ENCODE measurements at regions not wholly inside any gene's neighbourhood (a gene's known extent, or its start where the extent isn't known, plus 50 kb on each side); places are given as distances from the start of the nearest gene placed in this dataset.
"Not testable (repeated sequence)": the region's sequence is repeated elsewhere in the genome, so short reads cannot be mapped to it uniquely, and the experiment has no call there.

DNA sequence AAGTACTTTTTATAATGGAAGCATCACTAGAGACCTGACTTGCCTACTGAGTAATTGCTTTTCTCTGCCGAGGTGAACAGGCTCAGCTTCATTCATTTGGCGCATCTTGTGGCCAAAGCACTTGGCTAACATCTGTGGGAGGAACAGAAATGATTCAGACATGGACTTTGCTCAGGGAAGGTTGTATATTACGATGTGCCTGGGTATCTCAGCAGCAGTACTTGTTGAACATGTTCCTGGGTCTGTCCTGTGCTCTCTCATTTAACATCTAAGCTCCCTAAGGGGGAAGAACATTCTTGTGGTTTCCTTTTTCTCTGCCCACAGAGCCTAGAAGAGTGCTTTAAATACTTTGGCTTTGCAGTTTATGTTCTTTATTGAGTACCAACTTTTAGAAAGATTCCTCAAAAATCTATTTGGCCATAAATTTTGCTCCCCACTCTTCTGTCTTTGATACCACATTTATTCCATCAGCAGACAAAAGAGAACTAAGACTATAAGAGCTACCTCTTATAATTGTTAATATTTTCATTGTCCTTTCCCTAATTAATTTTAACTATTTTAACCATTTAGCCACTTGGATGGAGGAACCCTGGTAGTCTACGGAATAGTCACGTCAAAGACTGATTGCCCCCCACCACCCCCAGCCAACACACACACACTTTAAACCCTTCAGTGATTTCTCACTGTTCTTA is 101.2 kb upstream of the EGLN3 start:
- H3K4me3 ChIP-seq (ENCODE audit: low read length) = no peak overlapping the region
- no peaks in the 10 kb centered on the region for H3K4me1 ChIP-seq (ENCODE audit: control insufficient read depth, low read length)

GRCh38 chr14:34050606-34051005 is 99.7 kb upstream of the EGLN3 start:
- no peak overlapping the region for H3K4me3 ChIP-seq (ENCODE audit: low read length)
- TF ChIP-seq, protein P1, sequence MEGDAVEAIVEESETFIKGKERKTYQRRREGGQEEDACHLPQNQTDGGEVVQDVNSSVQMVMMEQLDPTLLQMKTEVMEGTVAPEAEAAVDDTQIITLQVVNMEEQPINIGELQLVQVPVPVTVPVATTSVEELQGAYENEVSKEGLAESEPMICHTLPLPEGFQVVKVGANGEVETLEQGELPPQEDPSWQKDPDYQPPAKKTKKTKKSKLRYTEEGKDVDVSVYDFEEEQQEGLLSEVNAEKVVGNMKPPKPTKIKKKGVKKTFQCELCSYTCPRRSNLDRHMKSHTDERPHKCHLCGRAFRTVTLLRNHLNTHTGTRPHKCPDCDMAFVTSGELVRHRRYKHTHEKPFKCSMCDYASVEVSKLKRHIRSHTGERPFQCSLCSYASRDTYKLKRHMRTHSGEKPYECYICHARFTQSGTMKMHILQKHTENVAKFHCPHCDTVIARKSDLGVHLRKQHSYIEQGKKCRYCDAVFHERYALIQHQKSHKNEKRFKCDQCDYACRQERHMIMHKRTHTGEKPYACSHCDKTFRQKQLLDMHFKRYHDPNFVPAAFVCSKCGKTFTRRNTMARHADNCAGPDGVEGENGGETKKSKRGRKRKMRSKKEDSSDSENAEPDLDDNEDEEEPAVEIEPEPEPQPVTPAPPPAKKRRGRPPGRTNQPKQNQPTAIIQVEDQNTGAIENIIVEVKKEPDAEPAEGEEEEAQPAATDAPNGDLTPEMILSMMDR (IDR thresholded peaks at IDR 0.05; ENCODE audit: low read depth, low read length, poor library complexity, severe bottlenecking) = no peak
- no peak for TF ChIP-seq EZH2phosphoT487 (IDR thresholded peaks at IDR 0.05; ENCODE audit: borderline replicate concordance, low read length)
- no peak overlapping the region for H3K27ac ChIP-seq (ENCODE audit: low read depth, low read length)

More for the DNA sequence above, 101.2 kb upstream of the EGLN3 start:
- H3K4me2 ChIP-seq (ENCODE audit: low read length) = no peak overlapping the region
- H3K27me3 ChIP-seq (ENCODE audit: control insufficient read depth, low read length) = no peaks in the 10 kb centered on the region
- no peaks in the 10 kb centered on the region for H3K36me3 ChIP-seq (ENCODE audit: control insufficient read depth, low read length)
- no peaks in the 10 kb centered on the region for H4K20me1 ChIP-seq (ENCODE audit: control insufficient read depth, insufficient read depth, low read depth, low read length)
- no peaks in the 10 kb centered on the region for H3K9me2 ChIP-seq (replicated peaks; ENCODE audit: control insufficient read depth, low read length)
- TF ChIP-seq, protein P1 (IDR thresholded peaks at IDR 0.05; ENCODE audit: low read depth, low read length, poor library complexity, severe bottlenecking) = no peak
- TF ChIP-seq EZH2phosphoT487 (IDR thresholded peaks at IDR 0.05; ENCODE audit: borderline replicate concordance, low read length) = no peak
- no peaks in the 10 kb centered on the region for H3F3A ChIP-seq (ENCODE audit: control insufficient read depth, insufficient read depth)
- H3K27ac ChIP-seq (ENCODE audit: low read depth, low read length) = no peak overlapping the region
- no peaks in the 10 kb centered on the region for H3K9me3 ChIP-seq (ENCODE audit: control insufficient read depth, insufficient read depth, low read length)
- H3K79me2 ChIP-seq (ENCODE audit: control insufficient read depth, low read length) = no peaks in the 10 kb centered on the region

DNA sequence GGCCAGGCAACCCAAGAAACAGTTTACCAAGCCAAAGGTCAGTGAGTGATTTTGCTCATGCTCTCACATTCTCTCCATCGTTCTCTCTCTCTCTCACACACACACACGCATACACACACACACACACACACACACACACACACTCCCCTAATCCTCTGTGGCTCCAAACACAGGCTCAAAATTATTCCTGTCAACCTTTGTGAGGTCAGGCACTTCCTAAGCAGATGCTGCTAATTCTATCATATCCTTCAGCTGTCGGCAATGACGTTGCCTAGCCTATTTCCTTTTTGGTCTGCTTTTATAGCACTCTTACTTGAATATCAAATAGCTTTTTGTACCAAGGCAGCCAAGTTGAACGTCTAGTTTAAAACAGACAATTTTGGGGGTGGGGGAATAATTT is 98.9 kb upstream of the EGLN3 start:
- TF ChIP-seq EZH2phosphoT487 (IDR thresholded peaks at IDR 0.05; ENCODE audit: borderline replicate concordance, low read length) = no peak
- TF ChIP-seq, protein P1 (IDR thresholded peaks at IDR 0.05; ENCODE audit: low read depth, low read length, poor library complexity, severe bottlenecking) = no peak
- Histone ChIP-seq H3K27ac (ENCODE audit: low read depth, low read length) (no peak overlapping the region), H3K36me3 (ENCODE audit: control insufficient read depth, low read length) (no peaks in the 10 kb centered on the region), H4K20me1 (ENCODE audit: control insufficient read depth, insufficient read depth, low read depth, low read length) (no peaks in the 10 kb centered on the region), H3K4me3 (ENCODE audit: low read length) (no peak overlapping the region), H3F3A (ENCODE audit: control insufficient read depth, insufficient read depth) (no peaks in the 10 kb centered on the region), H3K4me1 (ENCODE audit: control insufficient read depth, low read length) (no peaks in the 10 kb centered on the region), H3K27me3 (ENCODE audit: control insufficient read depth, low read length) (no peaks in the 10 kb centered on the region), H3K79me2 (ENCODE audit: control insufficient read depth, low read length) (no peaks in the 10 kb centered on the region), H3K9me3 (ENCODE audit: control insufficient read depth, insufficient read depth, low read length) (no peaks in the 10 kb centered on the region), H3K9me2 (replicated peaks; ENCODE audit: control insufficient read depth, low read length) (no peaks in the 10 kb centered on the region), H3K4me2 (ENCODE audit: low read length) (no peak overlapping the region)

More at GRCh38 chr14:34050606-34051005, 99.7 kb upstream of the EGLN3 start:
- H3K4me1 ChIP-seq (ENCODE audit: control insufficient read depth, low read length) = no peaks in the 10 kb centered on the region
- H3K9me2 ChIP-seq (replicated peaks; ENCODE audit: control insufficient read depth, low read length) = no peaks in the 10 kb centered on the region
- H3K27me3 ChIP-seq (ENCODE audit: control insufficient read depth, low read length) = no peaks in the 10 kb centered on the region
- H3K79me2 ChIP-seq (ENCODE audit: control insufficient read depth, low read length) = no peaks in the 10 kb centered on the region
- no peaks in the 10 kb centered on the region for H3K9me3 ChIP-seq (ENCODE audit: control insufficient read depth, insufficient read depth, low read length)
- H3K4me2 ChIP-seq (ENCODE audit: low read length) = no peak overlapping the region
- H4K20me1 ChIP-seq (ENCODE audit: control insufficient read depth, insufficient read depth, low read depth, low read length) = no peaks in the 10 kb centered on the region
- no peaks in the 10 kb centered on the region for H3K36me3 ChIP-seq (ENCODE audit: control insufficient read depth, low read length)
- H3F3A ChIP-seq (ENCODE audit: control insufficient read depth, insufficient read depth) = no peaks in the 10 kb centered on the region

DNA sequence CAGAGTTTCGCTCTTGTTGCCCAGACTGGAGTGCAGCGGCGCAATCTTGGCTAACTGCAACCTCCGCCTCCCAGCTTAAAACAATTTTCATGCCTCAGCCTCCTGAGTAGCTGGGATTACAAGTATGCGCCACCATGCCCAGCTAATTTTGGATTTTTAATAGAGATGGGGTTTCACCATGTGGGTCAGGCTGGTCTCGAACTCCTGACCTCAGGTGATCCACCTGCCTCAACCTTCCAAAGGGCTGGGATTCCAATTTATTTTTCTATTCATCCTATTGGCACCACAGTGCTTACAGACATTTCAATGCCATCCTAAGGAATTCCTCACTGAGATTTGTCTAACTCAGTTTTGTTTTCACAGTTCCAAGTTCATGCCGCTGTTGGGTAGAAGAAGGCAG is 98.3 kb upstream of the EGLN3 start:
- not testable (repeated sequence) for H4K20me1 ChIP-seq (ENCODE audit: control insufficient read depth, insufficient read depth, low read depth, low read length); H3F3A ChIP-seq (ENCODE audit: control insufficient read depth, insufficient read depth); H3K36me3 ChIP-seq (ENCODE audit: control insufficient read depth, low read length); H3K4me1 ChIP-seq (ENCODE audit: control insufficient read depth, low read length); H3K79me2 ChIP-seq (ENCODE audit: control insufficient read depth, low read length); H3K9me3 ChIP-seq (ENCODE audit: control insufficient read depth, insufficient read depth, low read length); H3K27me3 ChIP-seq (ENCODE audit: control insufficient read depth, low read length); H3K4me2 ChIP-seq (ENCODE audit: low read length); H3K4me3 ChIP-seq (ENCODE audit: low read length); H3K9me2 ChIP-seq (replicated peaks; ENCODE audit: control insufficient read depth, low read length); H3K27ac ChIP-seq (ENCODE audit: low read depth, low read length)
